ENCODE measurements at regions not wholly inside any gene's neighbourhood (a gene's known extent, or its start where the extent isn't known, plus 50 kb on each side); places are given as distances from the start of the nearest gene placed in this dataset.
A peak's percentile ranks its signal among the peaks of the same experiment; 100 is the strongest.
"Not testable (repeated sequence)": the region's sequence is repeated elsewhere in the genome, so short reads cannot be mapped to it uniquely, and the experiment has no call there.

GRCh38 chrX:130516123-130516522 is 114.3 kb downstream of the RBMX2 start:
- WGBS (ENCODE audit: insufficient coverage): no CpG with 5 or more reads among the region's 1 CpG
- Histone ChIP-seq H3K9me3 (replicated peaks; ENCODE audit: control insufficient read depth, low read depth, low read length) (peaks cover 2% of the 10 kb centered on the region), H3K27me3 (ENCODE audit: control insufficient read depth, insufficient read depth, low read length) (no peaks in the 10 kb centered on the region), H3K4me1 (ENCODE audit: control insufficient read depth, insufficient read depth, low read length) (no peaks in the 10 kb centered on the region), H3K27ac (ENCODE audit: low read length) (no peak overlapping the region), H3K4me3 (ENCODE audit: low read length) (no peak overlapping the region), H3K36me3 (ENCODE audit: control insufficient read depth, insufficient read depth, low read length) (no peaks in the 10 kb centered on the region)
- no peak for DNase-seq

DNA sequence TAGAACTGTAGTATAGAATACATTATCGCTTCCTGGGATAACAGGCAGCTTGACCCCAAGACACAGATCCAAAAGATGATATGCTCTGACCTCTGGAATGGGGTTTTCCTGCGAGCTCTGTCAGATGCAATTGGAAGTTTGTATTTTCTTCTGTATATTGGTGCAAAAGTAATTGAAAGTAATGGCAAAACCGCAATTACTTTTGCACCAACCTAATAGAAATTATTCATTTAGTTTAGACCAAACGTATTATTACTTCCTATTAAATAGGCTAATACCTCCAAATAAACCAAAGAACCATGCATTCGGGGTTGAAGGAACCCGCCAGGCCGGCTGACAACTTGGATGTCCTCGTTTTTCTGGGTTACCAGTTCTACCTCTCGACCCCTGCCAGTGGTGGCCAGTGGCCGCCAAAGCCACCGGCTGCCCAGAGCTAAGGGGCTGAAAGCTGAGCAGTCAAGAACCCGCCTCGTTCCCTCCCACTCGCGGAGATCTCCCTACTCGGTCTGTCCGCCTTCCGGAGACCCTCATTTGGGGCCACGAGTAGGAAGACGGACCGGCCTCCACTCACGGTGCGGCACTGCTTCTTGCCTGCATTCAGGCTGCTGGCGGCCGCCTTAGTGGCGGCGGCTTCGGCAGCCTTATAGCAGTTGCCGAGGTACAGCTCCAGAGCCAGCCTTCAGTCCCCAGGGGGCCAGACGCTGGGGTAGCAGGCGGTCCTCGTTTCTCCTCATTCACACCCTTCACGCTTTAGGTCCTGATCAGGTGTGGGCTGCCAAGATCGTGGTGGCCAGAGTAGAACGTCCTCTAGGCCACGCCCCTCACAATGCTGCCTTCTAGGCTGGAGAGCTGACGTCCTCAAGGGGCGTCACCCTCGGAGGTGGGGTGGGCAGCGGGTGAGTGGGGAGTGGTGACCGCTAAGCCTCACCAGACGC is 121.9 kb downstream of the RBMX2 start:
- peaks cover 6% of the 10 kb centered on the region for H3K27me3 ChIP-seq (ENCODE audit: control insufficient read depth, insufficient read depth, low read length)
- H3K36me3 ChIP-seq (ENCODE audit: control insufficient read depth, insufficient read depth, low read length): no peaks in the 10 kb centered on the region
- no peaks in the 10 kb centered on the region for H3K9me3 ChIP-seq (replicated peaks; ENCODE audit: control insufficient read depth, low read depth, low read length)
- no peaks in the 10 kb centered on the region for H3K4me1 ChIP-seq (ENCODE audit: control insufficient read depth, insufficient read depth, low read length)
- H3K27ac ChIP-seq (ENCODE audit: low read length): no peak overlapping the region
- peak overlapping the region; percentile 37 for H3K4me3 ChIP-seq (ENCODE audit: low read length)
- DNase-seq: peak; percentile 39
- 43% methylated on average over 28 of the region's 42 CpGs for WGBS (ENCODE audit: insufficient coverage)

DNA sequence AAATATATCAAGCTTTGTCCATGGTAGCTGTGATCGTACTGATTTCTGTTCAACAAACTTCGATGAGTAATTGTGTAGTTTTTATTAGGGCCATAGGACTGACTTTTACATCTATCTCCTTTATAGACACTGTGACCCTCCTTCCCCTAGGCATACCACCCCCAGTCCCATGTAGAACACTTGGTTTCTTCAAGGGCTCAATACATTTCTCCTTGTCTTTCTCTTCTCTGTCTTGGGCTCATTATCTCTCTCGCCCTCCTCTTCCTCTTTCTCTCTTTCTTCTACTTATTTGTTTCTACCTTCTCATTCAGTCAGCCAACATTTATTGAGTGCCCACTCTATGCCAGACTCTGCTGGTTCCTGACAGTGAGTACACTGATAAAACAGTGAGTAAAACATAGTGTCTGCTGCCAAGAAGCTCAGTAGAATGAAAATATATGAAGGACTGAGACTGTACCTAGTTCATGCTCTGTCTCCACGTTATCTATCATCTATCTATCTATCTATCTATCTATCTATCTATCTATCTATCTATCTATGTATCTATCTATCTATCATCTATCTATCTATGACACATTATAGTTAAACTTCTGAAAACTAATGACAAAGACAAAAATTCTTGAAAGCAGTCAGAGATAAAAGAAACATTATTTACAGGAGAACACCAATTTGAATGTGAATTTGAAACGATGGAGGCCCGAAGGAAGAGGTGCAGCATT is 122.8 kb downstream of the RBMX2 start:
- no peaks in the 10 kb centered on the region for H3K4me1 ChIP-seq (ENCODE audit: control insufficient read depth, insufficient read depth, low read length)
- no peak for DNase-seq
- H3K4me3 ChIP-seq (ENCODE audit: low read length): peak overlapping the region; percentile 37
- H3K27me3 ChIP-seq (ENCODE audit: control insufficient read depth, insufficient read depth, low read length): peaks cover 8% of the 10 kb centered on the region
- H3K9me3 ChIP-seq (replicated peaks; ENCODE audit: control insufficient read depth, low read depth, low read length): no peaks in the 10 kb centered on the region
- 86% methylated on average over 1 of the region's 6 CpGs for WGBS (ENCODE audit: insufficient coverage)
- no peaks in the 10 kb centered on the region for H3K36me3 ChIP-seq (ENCODE audit: control insufficient read depth, insufficient read depth, low read length)
- no peak overlapping the region for H3K27ac ChIP-seq (ENCODE audit: low read length)

DNA sequence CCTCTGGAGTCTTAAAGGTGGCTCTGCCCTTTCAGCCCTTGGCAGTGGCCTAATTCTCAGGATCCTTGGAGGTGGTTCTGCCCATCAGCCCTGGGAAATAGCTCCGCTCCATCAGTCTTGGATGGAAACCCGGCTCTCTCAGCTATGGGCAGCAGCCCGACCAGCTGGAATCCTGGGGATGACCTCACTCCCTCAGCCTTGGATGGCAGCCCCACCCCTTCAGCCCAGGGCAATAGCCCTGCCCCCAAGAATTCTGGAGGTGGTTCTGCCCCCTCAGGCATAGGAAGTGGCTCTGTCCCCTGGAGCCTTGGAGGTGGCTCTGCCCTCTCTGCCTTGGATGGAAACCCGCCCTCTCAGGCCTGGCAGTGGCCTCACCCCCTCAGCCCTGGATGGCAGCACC is 127.7 kb downstream of the RBMX2 start:
- no peaks in the 10 kb centered on the region for H3K9me3 ChIP-seq (replicated peaks; ENCODE audit: control insufficient read depth, low read depth, low read length)
- 90% methylated on average over 4 of the region's 4 CpGs for WGBS (ENCODE audit: insufficient coverage)
- no peaks in the 10 kb centered on the region for H3K4me1 ChIP-seq (ENCODE audit: control insufficient read depth, insufficient read depth, low read length)
- H3K4me3 ChIP-seq (ENCODE audit: low read length): no peak overlapping the region
- DNase-seq: no peak
- H3K27me3 ChIP-seq (ENCODE audit: control insufficient read depth, insufficient read depth, low read length): peaks cover 3% of the 10 kb centered on the region
- H3K27ac ChIP-seq (ENCODE audit: low read length): no peak overlapping the region
- no peaks in the 10 kb centered on the region for H3K36me3 ChIP-seq (ENCODE audit: control insufficient read depth, insufficient read depth, low read length)

GRCh38 chrX:130531066-130531465 is 129.3 kb downstream of the RBMX2 start:
- Histone ChIP-seq H3K9me3 (replicated peaks; ENCODE audit: control insufficient read depth, low read depth, low read length) (no peaks in the 10 kb centered on the region), H3K27ac (ENCODE audit: low read length) (no peak overlapping the region), H3K4me3 (ENCODE audit: low read length) (no peak overlapping the region)

DNA sequence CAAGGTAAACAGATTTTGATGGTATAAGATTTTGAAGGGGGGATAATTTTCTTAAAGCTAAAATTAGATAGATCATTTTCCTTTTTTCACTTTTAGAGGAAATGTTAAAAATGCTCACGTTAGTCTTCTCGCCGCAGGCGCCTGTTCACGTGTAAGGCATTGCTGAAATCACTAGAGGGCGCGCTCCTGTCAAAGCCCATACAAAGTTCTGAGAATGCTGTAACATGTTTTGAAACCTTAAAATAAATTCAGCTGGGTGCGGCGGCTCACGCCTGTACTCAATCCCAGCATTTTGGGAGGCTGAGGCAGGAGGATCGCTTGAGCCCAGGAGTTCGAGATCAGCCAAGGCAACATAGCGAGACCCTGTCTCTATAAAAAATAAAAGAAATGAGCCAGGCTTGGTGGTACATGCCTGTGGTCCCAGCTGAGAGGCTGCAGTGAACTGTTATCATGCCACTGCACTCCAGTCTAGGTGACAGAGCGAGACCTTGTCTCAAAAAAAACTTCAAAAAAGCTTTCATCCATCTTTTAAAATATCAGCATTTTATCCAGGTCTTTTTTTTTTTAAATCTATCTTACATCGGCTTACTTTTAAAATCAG is 138.0 kb downstream of the RBMX2 start:
- no peak overlapping the region for H3K27ac ChIP-seq (ENCODE audit: low read length)
- 34% methylated on average over 7 of the region's 15 CpGs for WGBS (ENCODE audit: insufficient coverage)

More at GRCh38 chrX:130531066-130531465, 129.3 kb downstream of the RBMX2 start:
- DNase-seq: no peak
- peaks cover 3% of the 10 kb centered on the region for H3K27me3 ChIP-seq (ENCODE audit: control insufficient read depth, insufficient read depth, low read length)
- H3K4me1 ChIP-seq (ENCODE audit: control insufficient read depth, insufficient read depth, low read length): no peaks in the 10 kb centered on the region
- H3K36me3 ChIP-seq (ENCODE audit: control insufficient read depth, insufficient read depth, low read length): no peaks in the 10 kb centered on the region

GRCh38 chrX:130543603-130544325 is 142.0 kb downstream of the RBMX2 start:
- peak; percentile 15 for DNase-seq
- 50% methylated on average over 4 of the region's 4 CpGs for WGBS (ENCODE audit: insufficient coverage)
- H3K36me3 ChIP-seq (ENCODE audit: control insufficient read depth, insufficient read depth, low read length): no peaks in the 10 kb centered on the region

More for the DNA sequence above, 138.0 kb downstream of the RBMX2 start:
- Histone ChIP-seq H3K9me3 (replicated peaks; ENCODE audit: control insufficient read depth, low read depth, low read length) (no peaks in the 10 kb centered on the region), H3K36me3 (ENCODE audit: control insufficient read depth, insufficient read depth, low read length) (no peaks in the 10 kb centered on the region), H3K4me3 (ENCODE audit: low read length) (no peak overlapping the region), H3K27me3 (ENCODE audit: control insufficient read depth, insufficient read depth, low read length) (peaks cover 17% of the 10 kb centered on the region), H3K4me1 (ENCODE audit: control insufficient read depth, insufficient read depth, low read length) (no peaks in the 10 kb centered on the region)
- peak; percentile 47 for DNase-seq

GRCh38 chrX:130545796-130546195 is 144.0 kb downstream of the RBMX2 start:
- no peaks in the 10 kb centered on the region for H3K36me3 ChIP-seq (ENCODE audit: control insufficient read depth, insufficient read depth, low read length)
- WGBS (ENCODE audit: insufficient coverage): no CpG with 5 or more reads among the region's 2 CpGs
- H3K4me3 ChIP-seq (ENCODE audit: low read length): no peak overlapping the region
- H3K4me1 ChIP-seq (ENCODE audit: control insufficient read depth, insufficient read depth, low read length): peaks cover 2% of the 10 kb centered on the region
- no peaks in the 10 kb centered on the region for H3K9me3 ChIP-seq (replicated peaks; ENCODE audit: control insufficient read depth, low read depth, low read length)
- DNase-seq: no peak
- H3K27me3 ChIP-seq (ENCODE audit: control insufficient read depth, insufficient read depth, low read length): peaks cover 13% of the 10 kb centered on the region
- no peak overlapping the region for H3K27ac ChIP-seq (ENCODE audit: low read length)

More at GRCh38 chrX:130543603-130544325, 142.0 kb downstream of the RBMX2 start:
- no peaks in the 10 kb centered on the region for H3K9me3 ChIP-seq (replicated peaks; ENCODE audit: control insufficient read depth, low read depth, low read length)
- peaks cover 2% of the 10 kb centered on the region for H3K4me1 ChIP-seq (ENCODE audit: control insufficient read depth, insufficient read depth, low read length)
- H3K4me3 ChIP-seq (ENCODE audit: low read length): no peak overlapping the region
- H3K27me3 ChIP-seq (ENCODE audit: control insufficient read depth, insufficient read depth, low read length): peaks cover 17% of the 10 kb centered on the region
- H3K27ac ChIP-seq (ENCODE audit: low read length): no peak overlapping the region

GRCh38 chrX:130549382-130549781 is 147.6 kb downstream of the RBMX2 start:
- not testable (repeated sequence) for H3K27ac ChIP-seq (ENCODE audit: low read length); DNase-seq; H3K4me3 ChIP-seq (ENCODE audit: low read length); H3K36me3 ChIP-seq (ENCODE audit: control insufficient read depth, insufficient read depth, low read length); H3K4me1 ChIP-seq (ENCODE audit: control insufficient read depth, insufficient read depth, low read length); H3K9me3 ChIP-seq (replicated peaks; ENCODE audit: control insufficient read depth, low read depth, low read length)
- peaks cover 13% of the 10 kb centered on the region for H3K27me3 ChIP-seq (ENCODE audit: control insufficient read depth, insufficient read depth, low read length)
- WGBS (ENCODE audit: insufficient coverage): 52% methylated on average over 2 of the region's 5 CpGs

Measured in muscle of leg (tissue), 3 donors.